SU-DHL-6 (cell line): ENCODE measurements at regions not wholly inside any gene's neighbourhood (a gene's known extent, or its start where the extent isn't known, plus 50 kb on each side); places are given as distances from the start of the nearest gene placed in this dataset.

Experiments
- CTCF ChIP-seq: fragments of 200-600 bp; sonication (generic); IDR thresholded peaks from one replicate; pipeline ENCODE4 v1.5.1; 2017; ENCODE audit warnings: antibody characterized with exemption, mild to moderate bottlenecking, low read length, moderate library complexity; ENCODE audit not compliant: insufficient read depth, poor library complexity, severe bottlenecking
- EZH2phosphoT487 ChIP-seq: fragments of 200-600 bp; sonication (generic), shearing (Covaris generic); conservative IDR thresholded peaks from 2 replicates; pipeline ENCODE4 v1.6.1; 2018; ENCODE audit warnings: mild to moderate bottlenecking, antibody characterized with exemption, low read length, moderate library complexity, mixed read lengths

GRCh38 chr5:58185397-58185796 lies 274.5 kb downstream of the PLK2 start:
- no peak for TF ChIP-seq CTCF
- no peak for TF ChIP-seq EZH2phosphoT487
